OCI-M1 (cell line): ENCODE measurements at regions not wholly inside any gene's neighbourhood (a gene's known extent, or its start where the extent isn't known, plus 50 kb on each side); places are given as distances from the start of the nearest gene placed in this dataset.
"Not testable (repeated sequence)": the region's sequence is repeated elsewhere in the genome, so short reads cannot be mapped to it uniquely, and the experiment has no call there.

ENCODE experiments used
- DNase-seq: peaks from one replicate; lab custom pipeline; 2025; lab: John Stamatoyannopoulos, UW

DNA sequence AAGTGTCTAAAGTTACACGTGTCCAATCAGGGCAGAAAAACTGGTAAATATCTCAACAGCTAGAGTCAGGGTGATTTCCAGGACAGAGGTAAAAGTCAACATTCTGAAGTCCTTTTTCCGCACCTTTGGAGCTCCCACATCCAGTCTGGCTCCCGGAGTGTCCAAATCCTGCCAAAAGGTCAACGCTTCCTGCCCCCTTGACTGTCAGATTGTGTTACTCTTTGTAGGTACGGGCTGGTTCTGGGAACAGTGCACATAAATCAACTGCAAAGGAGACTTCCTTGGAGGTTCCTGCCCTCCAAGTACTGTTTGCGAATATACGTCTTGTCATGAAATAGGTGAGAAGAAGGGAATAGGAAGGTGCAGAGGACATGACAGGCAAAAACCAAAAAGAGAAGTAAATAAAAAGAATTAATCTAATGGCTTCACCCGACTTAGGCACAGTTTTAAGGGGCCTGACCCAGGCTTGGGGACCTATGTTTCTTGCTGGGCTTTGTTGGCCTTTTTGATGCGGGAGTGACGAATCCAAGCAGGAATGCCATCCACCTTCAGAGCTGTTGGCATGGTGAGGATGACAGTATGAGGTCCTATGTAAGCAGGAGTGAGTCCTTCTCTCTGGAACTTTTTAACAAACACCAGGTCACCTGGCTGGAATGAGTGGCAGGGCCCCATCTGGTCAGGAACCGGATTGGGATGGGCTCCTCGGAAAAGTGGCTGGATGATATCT lies 155.4 kb downstream of the TRIM27 start:
- no peak for DNase-seq

DNA sequence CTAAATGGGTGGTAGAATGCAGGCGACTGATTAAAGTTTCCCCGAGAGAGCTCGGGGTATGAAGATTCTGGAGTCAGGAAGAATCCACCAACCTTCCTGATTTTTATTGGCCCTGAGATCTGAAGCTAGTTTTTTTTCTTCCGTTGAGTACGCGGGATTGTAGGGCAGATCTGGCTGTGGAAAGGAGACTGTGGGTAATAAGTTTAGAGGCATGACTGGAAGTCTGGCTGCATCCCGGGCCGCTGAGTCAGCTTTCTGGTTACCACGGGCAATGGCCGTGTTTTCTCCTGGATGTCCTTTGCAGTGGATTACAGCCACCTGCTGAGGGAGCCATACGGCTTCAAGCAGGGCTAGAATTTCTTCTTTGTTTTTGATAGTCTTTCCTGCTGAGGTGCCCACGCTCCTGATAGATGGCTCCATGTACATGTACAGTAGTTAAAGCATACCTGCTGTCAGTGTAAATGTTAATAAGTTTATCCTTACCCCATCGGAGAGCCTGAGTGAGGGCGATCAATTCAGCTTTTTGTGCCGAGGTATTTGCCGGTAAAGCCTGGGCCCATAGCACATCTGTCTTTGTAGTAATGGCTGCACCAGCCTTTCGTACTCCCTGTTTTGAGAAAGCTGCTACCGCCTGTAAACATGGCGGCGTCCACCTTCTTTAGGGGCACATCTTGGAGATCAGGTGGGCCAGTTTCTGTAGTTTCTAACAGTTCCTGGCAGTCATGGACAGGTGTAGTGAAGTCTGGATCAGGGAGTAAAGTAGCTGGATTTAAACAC lies 154.0 kb downstream of the TRIM27 start:
- peak; percentile 84 for DNase-seq

DNA sequence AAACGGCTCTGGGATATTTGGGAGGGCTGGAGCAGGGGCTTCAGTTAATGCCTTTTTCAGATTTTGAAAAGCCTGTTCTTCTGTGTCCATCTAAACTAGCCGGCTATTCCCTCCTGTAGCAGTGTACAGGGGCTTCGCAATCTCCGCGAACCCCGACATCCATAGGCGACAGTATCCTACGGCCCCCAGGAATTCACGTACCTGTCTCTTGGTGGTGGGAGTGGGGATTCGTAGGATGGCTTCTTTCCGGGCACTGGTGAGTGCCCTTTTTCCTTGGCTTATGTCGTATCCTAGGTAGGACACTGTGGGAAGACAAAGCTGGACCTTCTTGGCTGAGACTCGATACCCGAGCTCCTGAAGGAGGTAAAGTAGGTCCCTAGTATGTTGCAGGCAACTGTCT lies 153.1 kb downstream of the TRIM27 start:
- DNase-seq: no peak

DNA sequence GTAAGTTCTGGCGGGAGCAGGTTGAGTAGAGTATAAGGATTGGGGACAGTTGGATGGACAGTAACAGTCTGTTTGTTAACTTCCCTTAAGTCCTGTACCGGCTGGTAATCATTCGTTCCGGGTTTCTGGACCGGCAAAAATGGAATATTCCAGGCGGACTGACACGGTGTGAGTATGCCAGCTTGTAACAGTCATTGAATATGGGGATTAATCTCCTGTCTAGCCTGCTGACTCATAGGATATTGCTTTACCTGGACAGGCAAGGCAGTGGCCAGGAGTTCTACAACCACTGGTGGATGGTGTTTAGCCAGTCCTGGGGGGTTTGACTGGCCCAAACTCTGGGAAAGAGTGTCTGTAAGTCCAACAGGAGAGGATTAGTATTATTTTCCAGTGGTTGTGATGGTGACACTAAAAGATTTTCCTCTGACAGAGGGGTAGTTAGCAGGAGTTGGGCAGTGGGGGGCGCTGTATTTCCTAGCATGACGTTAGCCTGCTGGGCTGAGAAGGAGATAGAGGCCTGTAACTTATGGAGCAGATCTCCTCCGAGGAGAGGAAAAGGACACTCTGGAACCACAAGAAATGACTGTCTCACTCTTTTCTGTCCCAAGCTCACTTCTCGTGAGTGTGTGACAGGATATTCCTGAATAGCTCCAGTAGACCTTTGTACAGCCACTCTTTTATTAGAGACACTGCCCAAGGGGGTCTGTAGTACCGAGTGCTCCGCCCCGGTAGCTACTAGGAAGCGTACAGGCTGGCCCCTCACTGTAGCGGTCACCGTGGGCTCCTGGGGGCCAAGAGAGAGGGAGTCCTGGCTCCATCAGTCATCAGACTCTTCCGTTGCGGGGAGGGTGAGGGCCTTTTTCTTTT lies 152.2 kb downstream of the TRIM27 start:
- peak; percentile 86 for DNase-seq

DNA sequence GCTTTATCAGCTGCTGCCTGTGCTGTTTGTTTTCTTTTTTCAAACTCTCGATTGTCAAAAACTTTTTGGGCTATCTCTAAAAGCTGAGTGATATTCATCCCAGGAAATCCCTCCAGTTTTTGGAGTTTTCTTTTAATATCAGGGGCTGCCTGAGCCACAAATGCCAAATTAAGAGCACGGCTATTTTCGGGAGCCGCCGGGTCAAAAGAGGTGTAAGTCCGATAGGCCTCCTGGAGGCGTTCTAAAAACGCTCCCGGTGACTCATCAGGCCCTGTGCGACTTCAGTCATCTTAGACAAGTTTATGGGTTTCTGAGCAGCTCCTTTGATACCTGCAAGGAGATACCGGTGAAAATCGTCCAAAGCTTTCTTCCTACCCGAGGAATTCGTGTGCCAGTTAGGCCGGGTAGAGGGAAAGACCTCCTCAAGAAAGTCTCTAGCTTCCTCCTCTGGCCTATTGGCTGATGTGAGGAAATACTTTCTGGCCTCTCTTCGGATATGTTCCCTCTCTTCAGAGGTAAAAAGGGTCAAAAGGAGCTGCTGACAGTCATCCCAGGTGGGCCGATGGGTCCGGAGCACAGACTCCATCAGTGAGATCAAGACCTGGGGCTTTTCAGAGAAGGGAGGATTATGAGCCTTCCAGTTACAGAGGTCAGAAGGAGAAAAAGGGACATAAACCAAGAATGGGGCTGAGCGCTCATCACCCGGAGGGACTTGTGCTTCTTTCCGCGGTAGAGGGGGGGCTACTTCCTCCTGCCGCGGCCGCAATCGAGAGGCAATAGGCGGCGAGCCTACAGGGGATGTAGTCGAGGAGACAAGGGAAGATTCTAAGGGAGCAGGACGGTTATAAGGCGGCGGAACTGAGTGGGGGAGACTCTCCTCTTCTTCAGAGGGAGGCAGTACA lies 151.1 kb downstream of the TRIM27 start:
- DNase-seq: no peak

DNA sequence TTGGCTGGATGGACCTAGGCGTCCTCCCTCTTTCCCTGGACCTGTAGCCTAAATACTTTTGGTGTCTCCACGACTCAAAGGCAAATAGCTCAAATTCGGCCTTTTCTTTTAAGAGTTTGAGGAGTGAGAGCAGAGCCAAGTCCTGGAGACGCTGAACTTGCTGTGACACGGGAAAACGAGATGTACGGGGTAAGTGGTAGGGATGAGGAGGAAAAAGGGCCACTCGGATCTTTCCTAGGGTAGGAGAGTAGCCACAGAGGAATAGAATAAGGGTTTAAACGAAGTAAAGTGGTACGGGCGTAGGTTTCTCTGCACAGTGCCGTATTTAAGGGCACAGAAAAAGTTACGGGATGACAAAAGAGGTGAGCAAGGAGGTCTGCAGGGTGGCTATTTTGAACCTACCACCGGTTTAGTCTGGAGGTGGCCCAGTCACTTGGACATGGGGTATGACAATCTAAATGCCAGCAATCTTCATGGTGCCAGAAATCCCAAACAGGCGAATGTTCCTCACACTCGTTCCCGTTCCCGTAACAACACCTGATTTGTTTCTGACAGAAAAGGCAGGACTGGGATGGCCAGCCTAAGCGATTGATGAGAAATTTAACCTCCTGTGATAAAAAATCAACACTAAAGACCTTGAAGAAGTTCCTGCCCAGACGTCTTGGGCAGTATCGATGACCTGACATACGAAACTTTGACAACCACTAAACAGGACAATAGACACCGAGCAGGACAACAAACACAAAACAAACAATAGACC lies 149.3 kb downstream of the TRIM27 start:
- DNase-seq: no peak

DNA sequence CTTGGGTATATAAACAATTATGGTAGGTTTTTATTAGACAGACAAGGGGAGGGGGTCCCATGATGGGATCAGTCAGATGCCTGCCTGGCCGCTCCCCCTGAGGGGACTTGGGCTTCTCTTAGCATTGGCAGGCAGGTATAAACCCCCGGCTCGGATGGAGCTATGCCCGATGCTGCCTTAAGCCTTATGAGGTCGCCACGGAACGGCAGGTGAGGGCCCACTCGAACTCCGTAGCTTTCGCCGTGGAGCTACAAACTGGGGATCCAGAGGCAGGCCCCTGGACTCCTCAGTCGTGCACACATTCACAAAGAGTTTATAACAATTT lies 148.8 kb downstream of the TRIM27 start:
- no peak for DNase-seq

DNA sequence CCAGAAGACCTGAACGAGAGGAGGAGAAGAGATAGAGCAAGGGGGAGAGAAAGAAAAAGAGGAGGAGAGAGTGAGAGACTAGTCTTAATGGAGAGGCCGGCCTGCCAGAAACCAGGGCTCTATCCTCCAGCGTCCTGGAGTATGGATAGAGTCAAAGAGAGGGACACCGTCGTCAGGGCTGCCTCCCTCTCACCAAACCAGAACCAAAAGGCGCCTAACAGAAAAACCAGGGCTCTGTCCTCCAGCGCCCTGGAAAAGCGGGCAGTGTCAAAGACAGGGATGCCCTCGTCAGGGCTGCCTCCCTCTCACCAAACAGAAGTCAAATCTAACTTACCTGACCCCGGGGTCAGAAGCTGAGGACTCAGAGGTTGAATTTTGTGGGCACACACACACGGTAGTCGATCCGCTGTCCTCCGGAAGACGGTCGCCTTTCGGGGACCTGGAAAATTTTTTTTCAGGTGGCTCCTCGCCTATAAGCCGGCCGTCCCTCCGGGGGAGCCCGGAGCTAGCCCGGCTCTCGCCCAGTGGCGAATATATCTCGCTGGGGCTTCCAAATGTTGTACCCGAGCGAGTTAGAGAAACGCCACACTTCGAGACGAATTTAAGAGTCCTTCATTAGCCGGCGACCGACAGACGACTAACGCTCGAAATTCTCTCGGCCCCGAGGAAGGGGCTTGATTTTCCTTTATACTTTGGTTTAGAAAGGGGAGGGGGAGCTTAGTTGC lies 148.2 kb downstream of the TRIM27 start:
- no peak for DNase-seq

DNA sequence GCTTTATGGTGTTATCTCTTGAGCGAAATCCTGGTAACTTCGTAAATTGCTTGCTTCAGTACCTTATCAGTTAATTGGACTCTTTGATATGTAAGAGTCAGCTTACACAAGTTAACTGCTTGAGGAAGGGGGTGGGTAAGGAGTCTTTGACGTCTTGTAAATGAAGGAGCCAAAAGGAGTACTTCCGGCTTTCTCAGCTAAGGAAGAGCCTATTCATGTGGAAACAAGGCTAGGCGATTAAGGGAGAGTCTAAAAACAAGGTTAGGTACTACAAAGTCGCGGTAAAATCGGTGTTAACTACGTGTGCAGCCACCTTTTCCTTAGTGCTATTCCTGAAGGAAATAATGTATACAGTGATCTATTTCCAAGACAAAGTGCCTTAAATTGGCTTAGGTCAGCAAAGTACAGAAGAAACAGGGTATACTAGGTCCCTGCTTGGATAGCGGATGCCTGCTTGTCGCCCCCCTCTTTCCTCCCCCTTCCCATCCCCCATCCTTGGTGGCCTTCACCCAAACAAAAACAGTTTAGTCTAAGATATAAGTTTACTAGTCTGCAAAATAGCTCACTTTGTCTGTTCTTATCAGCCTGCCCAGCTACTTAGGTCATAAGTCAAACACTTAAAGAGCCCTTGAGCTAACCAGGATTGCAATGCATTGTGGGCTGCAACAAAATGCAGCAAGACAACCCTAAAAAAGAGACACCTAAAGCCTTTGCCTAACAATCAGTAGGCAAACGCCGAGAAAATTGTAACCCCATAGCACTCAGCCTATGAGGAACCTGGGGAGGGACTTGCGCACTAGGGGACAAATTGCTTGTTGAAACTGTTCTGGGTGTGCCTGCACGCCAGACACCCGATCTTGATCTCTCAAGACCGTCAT lies 147.3 kb downstream of the TRIM27 start:
- peak; percentile 90 for DNase-seq

DNA sequence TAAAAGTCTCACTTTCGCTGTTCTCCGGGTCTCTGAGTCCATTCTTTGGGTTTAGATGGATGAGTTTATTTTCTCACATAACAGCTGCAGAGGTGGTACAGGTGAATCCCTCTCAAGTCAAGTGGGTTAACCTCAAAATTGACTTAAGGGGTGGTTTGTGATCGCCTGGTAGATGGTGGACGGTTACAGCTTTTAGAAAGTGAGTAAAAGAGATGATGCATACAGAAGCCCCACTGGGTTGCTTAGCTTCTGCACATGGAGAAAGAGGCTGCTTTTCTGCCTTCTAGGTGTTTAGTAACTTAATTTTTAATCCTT lies 146.7 kb downstream of the TRIM27 start:
- DNase-seq: no peak

DNA sequence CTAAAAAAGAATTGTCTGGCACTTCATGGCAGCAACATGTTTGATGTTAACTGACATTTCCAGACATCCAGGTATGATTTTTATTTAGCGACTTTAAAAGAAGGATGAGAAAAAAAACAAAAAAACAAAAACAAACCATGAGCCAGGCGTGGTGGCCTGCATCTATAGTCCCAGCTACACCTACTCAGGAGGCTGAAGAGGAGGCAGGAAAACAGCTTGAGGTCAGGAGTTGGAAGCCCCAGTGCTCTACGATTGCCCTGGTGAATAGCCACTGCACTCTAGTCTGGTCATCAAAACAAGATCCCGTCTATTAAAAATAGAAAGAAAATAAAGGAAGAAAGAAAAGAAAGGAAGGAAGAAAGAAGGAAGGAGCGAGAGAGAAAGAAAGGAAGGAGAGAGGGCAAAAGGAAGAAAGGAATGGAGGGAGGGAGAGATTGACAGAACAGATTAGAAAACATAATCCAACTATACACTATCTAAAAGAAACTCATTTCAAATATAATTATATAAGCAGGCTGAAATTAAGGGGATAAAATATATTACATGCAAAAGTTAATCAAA lies 141.6 kb downstream of the TRIM27 start:
- no peak for DNase-seq

DNA sequence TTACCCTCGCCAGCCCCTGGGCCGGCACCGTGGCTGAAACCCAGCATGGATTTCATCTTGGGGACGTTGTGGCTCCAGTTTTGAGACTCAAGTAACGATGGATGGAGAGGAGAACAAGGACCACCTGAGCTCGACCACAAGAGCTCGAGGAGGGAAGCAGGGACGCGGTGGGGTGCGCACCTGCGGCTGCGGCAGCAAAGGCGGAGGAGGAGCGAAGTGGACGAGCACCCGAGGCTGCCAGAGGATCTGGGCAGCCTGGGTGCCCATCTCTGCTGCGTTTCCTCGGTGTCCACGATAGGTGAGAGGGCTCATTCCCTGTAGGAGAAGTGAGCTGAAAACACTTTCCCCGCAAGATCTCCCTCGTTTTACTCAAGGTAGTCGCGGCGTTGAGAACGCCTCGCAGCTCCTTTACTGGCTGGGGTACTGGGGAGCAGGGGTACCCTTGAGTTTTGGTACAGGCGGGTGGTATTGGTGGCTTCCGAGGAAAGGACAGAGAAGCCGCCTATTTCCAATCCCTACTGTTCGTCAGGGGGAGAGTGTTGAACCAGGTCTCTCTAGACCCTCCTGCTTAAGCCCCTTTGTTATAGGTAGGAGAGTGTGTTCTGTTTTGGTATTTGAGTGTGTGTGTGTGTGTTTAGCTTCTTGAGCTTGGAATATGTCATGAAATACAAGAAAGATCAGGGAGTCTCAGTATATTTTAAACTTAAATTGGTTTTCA lies 137.7 kb downstream of the TRIM27 start:
- no peak for DNase-seq

DNA sequence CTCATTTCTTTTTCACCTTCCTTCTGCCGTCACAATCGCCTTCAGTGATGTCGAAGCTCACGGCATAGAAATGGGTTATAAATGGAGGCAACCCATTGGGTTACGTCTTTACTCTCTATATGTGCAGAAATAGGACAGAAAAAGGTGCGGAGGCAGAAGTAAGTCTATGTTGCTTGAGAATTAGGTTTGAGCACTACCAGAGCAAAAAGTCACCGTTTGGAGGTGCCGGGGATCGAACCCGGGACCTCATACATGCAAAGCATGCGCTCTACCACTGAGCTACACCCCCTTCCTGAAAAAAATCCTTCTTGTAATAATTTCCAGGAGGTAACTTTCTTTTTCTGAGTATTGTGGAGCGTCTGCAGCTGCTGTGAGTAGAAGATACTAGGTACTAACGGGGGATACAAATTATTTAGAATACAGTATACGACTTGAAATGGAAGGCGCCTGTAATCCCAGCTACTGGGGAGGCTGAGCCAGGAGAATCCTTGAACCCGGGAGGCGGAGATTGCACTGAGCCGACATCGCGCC lies 134.2 kb downstream of the TRIM27 start:
- peak; percentile 96 for DNase-seq

DNA sequence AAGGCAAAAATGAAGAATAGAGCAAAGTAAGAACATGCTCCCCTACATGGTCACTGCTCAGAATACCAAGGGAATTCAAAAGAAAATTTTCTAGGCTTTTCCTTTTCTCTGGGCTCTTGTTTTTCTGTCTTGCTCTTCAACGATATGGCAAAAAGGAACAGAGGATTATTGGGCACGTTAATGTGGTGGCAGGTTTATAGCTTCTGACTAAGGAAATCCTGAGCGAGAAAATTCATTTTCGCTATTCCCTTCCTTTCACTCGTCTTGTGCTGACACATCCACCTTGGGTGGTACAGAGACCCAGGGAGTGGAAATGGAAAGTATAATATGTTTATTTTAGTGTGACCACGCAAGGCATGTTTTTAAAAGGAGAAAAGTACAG lies 132.8 kb downstream of the TRIM27 start:
- no peak for DNase-seq

DNA sequence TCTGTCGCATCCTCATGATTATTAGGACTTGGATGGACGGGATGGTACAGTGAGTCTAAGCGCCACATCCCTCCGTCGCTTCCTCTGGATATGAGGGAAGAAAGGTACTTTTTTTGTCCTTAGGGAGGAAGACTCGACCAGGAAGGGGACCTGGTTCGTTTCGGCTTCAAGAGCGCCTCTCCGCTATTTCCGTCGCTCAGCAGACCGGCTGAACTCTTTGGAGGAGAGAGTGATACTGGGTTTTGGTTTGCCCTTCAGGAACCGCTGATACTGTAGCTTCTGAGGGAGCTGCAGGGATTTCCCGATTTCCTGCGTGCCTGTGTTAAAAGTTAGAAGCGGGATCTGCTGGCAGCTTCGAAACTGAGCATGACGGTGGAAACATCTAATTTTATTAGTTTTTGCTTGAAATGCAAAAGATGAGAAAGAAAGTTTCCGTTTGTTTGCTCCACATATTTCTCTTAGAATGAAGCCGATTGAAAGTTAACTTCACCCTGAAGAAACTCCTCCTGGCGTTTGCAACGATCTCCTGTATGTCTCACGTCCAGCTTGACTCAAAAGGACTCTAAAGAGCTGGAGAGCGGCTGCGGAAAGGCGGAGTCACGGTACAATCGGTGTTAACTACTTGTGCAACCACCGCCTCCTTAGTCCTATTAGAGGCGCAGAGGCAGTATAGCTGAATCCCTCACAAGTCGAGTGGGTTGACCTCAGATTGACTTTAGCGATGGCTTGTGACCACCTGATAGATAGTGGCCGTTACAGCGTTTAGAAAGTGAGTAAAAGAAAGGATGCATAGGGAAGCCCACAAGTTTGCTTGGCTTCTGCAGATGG lies 129.4 kb downstream of the TRIM27 start:
- DNase-seq: peak; percentile 86

DNA sequence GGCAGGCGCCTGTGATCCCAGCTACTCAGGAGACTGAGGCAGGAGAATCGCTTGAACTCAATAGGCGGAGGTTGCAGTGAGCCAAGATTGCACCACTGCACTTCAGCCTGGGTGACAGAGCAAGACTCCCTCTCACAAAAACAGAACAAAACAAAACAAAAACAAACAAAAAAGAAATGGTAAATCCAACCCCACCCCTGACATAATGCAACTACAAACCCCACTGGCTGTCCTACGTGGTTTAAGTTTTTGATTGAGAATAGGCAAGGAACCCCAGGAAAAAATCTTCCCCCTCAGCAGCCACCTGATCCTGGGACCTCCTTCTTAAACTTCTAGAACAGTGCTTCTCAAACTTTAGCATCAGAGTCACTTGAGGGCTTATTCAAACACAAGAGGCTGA lies 123.1 kb downstream of the TRIM27 start:
- DNase-seq: not testable (repeated sequence)
